ENCODE measurements at regions not wholly inside any gene's neighbourhood (a gene's known extent, or its start where the extent isn't known, plus 50 kb on each side); places are given as distances from the start of the nearest gene placed in this dataset.
"Not testable (repeated sequence)": the region's sequence is repeated elsewhere in the genome, so short reads cannot be mapped to it uniquely, and the experiment has no call there.

GRCh38 chr4:160562661-160563060 lies 1459.8 kb downstream of the RAPGEF2 start:
- H3K9me3 ChIP-seq, result no peaks in the 10 kb centered on the region
- no peaks in the 10 kb centered on the region for H3K36me3 ChIP-seq
- H3K4me2 ChIP-seq, result no peak overlapping the region
- H3K9ac ChIP-seq, result no peak overlapping the region
- H3K27me3 ChIP-seq, result no peaks in the 10 kb centered on the region
- TF ChIP-seq Cebpa-rat (IDR thresholded peaks at IDR 0.05), result no peak
- H3K4me3 ChIP-seq, result no peak overlapping the region
- H3K4me1 ChIP-seq, result no peaks in the 10 kb centered on the region
- no peak overlapping the region for H3K27ac ChIP-seq
- no peaks in the 10 kb centered on the region for H4K20me1 ChIP-seq

GRCh38 chr4:160563552-160564282 lies 1460.8 kb downstream of the RAPGEF2 start:
- Histone ChIP-seq H3K9me3 (no peaks in the 10 kb centered on the region), H3K4me3 (no peak overlapping the region), H4K20me1 (no peaks in the 10 kb centered on the region), H3K27ac (no peak overlapping the region), H3K27me3 (no peaks in the 10 kb centered on the region), H3K4me1 (no peaks in the 10 kb centered on the region), H3K36me3 (no peaks in the 10 kb centered on the region), H3K4me2 (no peak overlapping the region), H3K9ac (no peak overlapping the region)
- no peak for TF ChIP-seq Cebpa-rat (IDR thresholded peaks at IDR 0.05)

GRCh38 chr4:160567634-160568033 lies 1464.8 kb downstream of the RAPGEF2 start:
- H3K4me2 ChIP-seq, result no peak overlapping the region
- H3K27ac ChIP-seq, result no peak overlapping the region

GRCh38 chr4:160570271-160570670 lies 1467.4 kb downstream of the RAPGEF2 start:
- Histone ChIP-seq H3K4me2 (no peak overlapping the region), H3K9ac (no peak overlapping the region), H3K9me3 (no peaks in the 10 kb centered on the region), H3K27me3 (no peaks in the 10 kb centered on the region), H4K20me1 (no peaks in the 10 kb centered on the region), H3K4me3 (no peak overlapping the region), H3K36me3 (no peaks in the 10 kb centered on the region), H3K4me1 (no peaks in the 10 kb centered on the region), H3K27ac (no peak overlapping the region)
- TF ChIP-seq Cebpa-rat (IDR thresholded peaks at IDR 0.05), result no peak

More at GRCh38 chr4:160567634-160568033, 1464.8 kb downstream of the RAPGEF2 start:
- Histone ChIP-seq H3K27me3 (no peaks in the 10 kb centered on the region), H3K36me3 (no peaks in the 10 kb centered on the region), H4K20me1 (no peaks in the 10 kb centered on the region), H3K4me1 (no peaks in the 10 kb centered on the region), H3K9ac (no peak overlapping the region), H3K9me3 (no peaks in the 10 kb centered on the region), H3K4me3 (no peak overlapping the region)
- no peak for TF ChIP-seq Cebpa-rat (IDR thresholded peaks at IDR 0.05)

- H3K4me1 ChIP-seq, H3K27ac ChIP-seq, H3K4me3 ChIP-seq, H3K4me2 ChIP-seq, H3K9me3 ChIP-seq, H3K36me3 ChIP-seq, H3K27me3 ChIP-seq, H4K20me1 ChIP-seq, H3K9ac ChIP-seq: not testable (repeated sequence)
Observed at GRCh38 chr4:160574272-160574671, 1471.4 kb downstream of the RAPGEF2 start.

- Histone ChIP-seq H3K27me3 (no peaks in the 10 kb centered on the region), H3K4me3 (no peak overlapping the region), H3K27ac (no peak overlapping the region), H3K4me2 (no peak overlapping the region), H3K36me3 (no peaks in the 10 kb centered on the region), H3K9ac (no peak overlapping the region), H3K9me3 (no peaks in the 10 kb centered on the region), H4K20me1 (no peaks in the 10 kb centered on the region), H3K4me1 (no peaks in the 10 kb centered on the region)
- no peak for TF ChIP-seq Cebpa-rat (IDR thresholded peaks at IDR 0.05)
Observed at GRCh38 chr4:160580581-160580980, 1477.7 kb downstream of the RAPGEF2 start.

- H3K4me3 ChIP-seq, result no peak overlapping the region
- no peak overlapping the region for H3K9ac ChIP-seq
- H3K4me1 ChIP-seq, result no peaks in the 10 kb centered on the region
- no peaks in the 10 kb centered on the region for H3K36me3 ChIP-seq
- H3K4me2 ChIP-seq, result no peak overlapping the region
- H3K9me3 ChIP-seq, result no peaks in the 10 kb centered on the region
- no peak for TF ChIP-seq Cebpa-rat (IDR thresholded peaks at IDR 0.05)
- no peak overlapping the region for H3K27ac ChIP-seq
- no peaks in the 10 kb centered on the region for H3K27me3 ChIP-seq
- H4K20me1 ChIP-seq, result no peaks in the 10 kb centered on the region
Observed at GRCh38 chr4:160592258-160592657, 1489.4 kb downstream of the RAPGEF2 start.

GRCh38 chr4:160595646-160596045 lies 1492.8 kb downstream of the RAPGEF2 start:
- H3K27me3 ChIP-seq, result no peaks in the 10 kb centered on the region
- no peak overlapping the region for H3K9ac ChIP-seq
- no peaks in the 10 kb centered on the region for H3K36me3 ChIP-seq
- no peaks in the 10 kb centered on the region for H3K9me3 ChIP-seq
- H3K27ac ChIP-seq, result no peak overlapping the region
- no peak for TF ChIP-seq Cebpa-rat (IDR thresholded peaks at IDR 0.05)
- no peaks in the 10 kb centered on the region for H4K20me1 ChIP-seq
- no peak overlapping the region for H3K4me2 ChIP-seq
- H3K4me1 ChIP-seq, result no peaks in the 10 kb centered on the region
- no peak overlapping the region for H3K4me3 ChIP-seq

GRCh38 chr4:160604541-160604940 lies 1501.7 kb downstream of the RAPGEF2 start:
- Histone ChIP-seq H3K36me3 (no peaks in the 10 kb centered on the region), H4K20me1 (no peaks in the 10 kb centered on the region), H3K9me3 (no peaks in the 10 kb centered on the region), H3K4me2 (no peak overlapping the region), H3K27me3 (no peaks in the 10 kb centered on the region), H3K27ac (no peak overlapping the region), H3K9ac (no peak overlapping the region), H3K4me1 (no peaks in the 10 kb centered on the region), H3K4me3 (no peak overlapping the region)
- no peak for TF ChIP-seq Cebpa-rat (IDR thresholded peaks at IDR 0.05)

GRCh38 chr4:160611181-160611580 lies 1508.3 kb downstream of the RAPGEF2 start:
- Histone ChIP-seq H3K9me3 (no peaks in the 10 kb centered on the region), H3K4me2 (no peak overlapping the region), H3K9ac (no peak overlapping the region), H3K27ac (no peak overlapping the region), H3K4me1 (no peaks in the 10 kb centered on the region), H3K27me3 (no peaks in the 10 kb centered on the region), H3K36me3 (no peaks in the 10 kb centered on the region), H4K20me1 (no peaks in the 10 kb centered on the region), H3K4me3 (no peak overlapping the region)
- no peak for TF ChIP-seq Cebpa-rat (IDR thresholded peaks at IDR 0.05)

GRCh38 chr4:160631044-160631443 lies 1528.2 kb downstream of the RAPGEF2 start:
- H3K27ac ChIP-seq, result no peak overlapping the region
- H3K4me3 ChIP-seq, result no peak overlapping the region
- no peaks in the 10 kb centered on the region for H3K4me1 ChIP-seq
- TF ChIP-seq Cebpa-rat (IDR thresholded peaks at IDR 0.05), result no peak
- H3K27me3 ChIP-seq, result no peaks in the 10 kb centered on the region
- H3K4me2 ChIP-seq, result no peak overlapping the region
- H4K20me1 ChIP-seq, result no peaks in the 10 kb centered on the region
- no peaks in the 10 kb centered on the region for H3K36me3 ChIP-seq
- 0 out of 2 replicates have a peak, but pooled peaks cover 4% of the 10 kb centered on the region for H3K9me3 ChIP-seq
- no peak overlapping the region for H3K9ac ChIP-seq

All from BLaER1 (cell line).